ENCODE measurements at regions not wholly inside any gene's neighbourhood (a gene's known extent, or its start where the extent isn't known, plus 50 kb on each side); places are given as distances from the start of the nearest gene placed in this dataset.

DNA sequence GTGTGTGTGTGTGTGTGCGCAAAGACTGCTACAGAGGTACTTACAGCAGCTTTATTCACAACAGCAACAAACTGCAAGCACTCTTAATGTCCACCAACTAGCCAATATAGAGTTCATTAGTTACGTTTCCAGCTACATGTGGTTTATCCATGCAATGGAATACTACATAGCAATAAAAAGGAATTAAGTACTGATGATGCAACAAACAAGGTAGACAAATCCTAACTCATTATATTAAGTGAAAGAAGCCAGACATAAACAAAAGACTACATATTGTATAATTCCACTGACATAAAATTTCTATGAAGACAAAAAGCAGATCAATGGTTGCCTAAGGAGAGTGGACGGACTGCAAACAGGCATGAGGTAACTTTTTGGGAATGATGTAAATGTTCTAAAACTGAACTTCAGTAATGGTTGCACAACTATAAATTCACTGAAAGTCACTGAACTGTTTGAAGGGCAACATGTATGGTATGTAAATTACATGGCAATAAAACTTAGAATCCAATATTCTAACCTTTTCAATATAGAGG, 433.7 kb downstream of the SHQ1 start:
- DNase-seq (no peak), ATAC-seq (ENCODE audit: low read depth) (no peak)
- Histone ChIP-seq H3K27ac (ENCODE audit: insufficient read depth, low read length) (no peak overlapping the region), H2BK20ac (ENCODE audit: low read depth, low read length) (no peak overlapping the region), H4K8ac (ENCODE audit: low read depth in 2 of 2, low read length in 2 of 2) (no peak overlapping the region), H3K4me2 (ENCODE audit: low read depth, low read length) (no peak overlapping the region), H3K23ac (ENCODE audit: low read depth, low read length) (no peak overlapping the region), H2AFZ (replicated peaks; ENCODE audit: low read length, poor library complexity) (no peak overlapping the region), H4K91ac (ENCODE audit: insufficient read depth, low read depth, low read length) (no peak overlapping the region), H3K4me1 (ENCODE audit: control insufficient read depth, insufficient read depth, low read length) (peaks cover 8% of the 10 kb centered on the region; the same call in 1 of the 2 replicates), H3K18ac (ENCODE audit: low read depth, low read length) (no peak overlapping the region), H2BK5ac (ENCODE audit: low read depth, low read length, poor library complexity, severe bottlenecking) (no peak overlapping the region), H4K5ac (ENCODE audit: low read depth, low read length) (no peak overlapping the region), H2AK9ac (replicated peaks; ENCODE audit: low read depth, low read length, poor library complexity) (no peak overlapping the region), H3K9me3 (ENCODE audit: control insufficient read depth, insufficient read depth, low read length) (no peaks in the 10 kb centered on the region), H3K9ac (ENCODE audit: low read depth, low read length) (no peak overlapping the region), H3K79me1 (ENCODE audit: low read depth in 1 of 2, low read length in 2 of 2) (peaks cover 25 to 68% of the 10 kb centered on the region in 2 experiments), H2AK5ac (ENCODE audit: low read depth, low read length) (no peak overlapping the region), H4K20me1 (ENCODE audit: insufficient read depth, low read length) (peaks cover 82% of the 10 kb centered on the region), H3K14ac (replicated peaks; ENCODE audit: low read depth, low read length) (no peak overlapping the region), H3K36me3 (ENCODE audit: control insufficient read depth, insufficient read depth, low read length) (no peaks in the 10 kb centered on the region), H3K56ac (ENCODE audit: extremely low read depth, insufficient read depth, low read length) (no peak overlapping the region), H3K4me3 (ENCODE audit: insufficient read depth, low read depth, low read length) (no peak overlapping the region), H2BK15ac (ENCODE audit: low read depth, low read length) (no peak overlapping the region), H3K27me3 (ENCODE audit: control insufficient read depth, insufficient read depth, low read length) (no peaks in the 10 kb centered on the region), H2BK120ac (ENCODE audit: low read depth, low read length) (no peak overlapping the region), H3K9me1 (ENCODE audit: insufficient read depth, low read length) (peaks cover 4% of the 10 kb centered on the region), H3K4ac (ENCODE audit: low read depth, low read length) (no peak overlapping the region)
- intact Hi-C loops (cut with micrococcal nuclease): no loop called here
- CTCF ChIA-PET: interaction anchor here (0.5 kb wide), 1 partner anchor 408 kb away, joined by 3 read pairs; no protein-coding TSS in a partner anchor
- WGBS, 2 experiments (ENCODE audit: extremely low coverage in 2 of 2, insufficient read length in 1 of 2): no CpG with 5 or more reads among the region's 3 CpGs
- POLR2A ChIA-PET (ENCODE audit: unreplicated experiment): no interaction called here
- dilution Hi-C loops (cut with HindIII; ENCODE audit: low sequenced_read_pairs, unreplicated experiment): no loop called here
- in situ Hi-C loops (cut with MboI; ENCODE audit: low sequenced_read_pairs): no loop called here
- BruUV-seq (replicated peaks): no TSS peak
- TF ChIP-seq, protein P1, sequence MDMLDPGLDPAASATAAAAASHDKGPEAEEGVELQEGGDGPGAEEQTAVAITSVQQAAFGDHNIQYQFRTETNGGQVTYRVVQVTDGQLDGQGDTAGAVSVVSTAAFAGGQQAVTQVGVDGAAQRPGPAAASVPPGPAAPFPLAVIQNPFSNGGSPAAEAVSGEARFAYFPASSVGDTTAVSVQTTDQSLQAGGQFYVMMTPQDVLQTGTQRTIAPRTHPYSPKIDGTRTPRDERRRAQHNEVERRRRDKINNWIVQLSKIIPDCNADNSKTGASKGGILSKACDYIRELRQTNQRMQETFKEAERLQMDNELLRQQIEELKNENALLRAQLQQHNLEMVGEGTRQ (IDR thresholded peaks at IDR 0.05; ENCODE audit: low read depth, low read length): no peak
- peak; percentile 31; the same call in 1 of the 2 replicates for TF ChIP-seq CEBPB (IDR thresholded peaks at IDR 0.05; ENCODE audit: low read depth, low read length)
- TF ChIP-seq RCOR1 (IDR thresholded peaks at IDR 0.05; ENCODE audit: insufficient replicate concordance, low read length): no peak

Measured in IMR-90 (cell line).